Mesodermal cell (in vitro differentiated cells): ENCODE measurements at regions not wholly inside any gene's neighbourhood (a gene's known extent, or its start where the extent isn't known, plus 50 kb on each side); places are given as distances from the start of the nearest gene placed in this dataset.
"Not testable (repeated sequence)": the region's sequence is repeated elsewhere in the genome, so short reads cannot be mapped to it uniquely, and the experiment has no call there.

Experiments used
- H3K27ac ChIP-seq: 2 replicates; pipeline ENCODE4 v1.7.0; 2013; ENCODE audit warnings: mild to moderate bottlenecking, low read depth, low read length, moderate library complexity; ENCODE audit not compliant: severe bottlenecking
- H3K36me3 ChIP-seq: 2 replicates; pipeline ENCODE4 v1.7.1; 2013; ENCODE audit warnings: mild to moderate bottlenecking, low read length, moderate library complexity; ENCODE audit not compliant: control insufficient read depth, insufficient read depth
- H3K4me1 ChIP-seq: one replicate; pipeline ENCODE4 v1.7.1; 2013; ENCODE audit warnings: mild to moderate bottlenecking, low read length; ENCODE audit not compliant: insufficient read depth, control insufficient read depth, poor library complexity, severe bottlenecking
- H3K4me3 ChIP-seq: 2 replicates; pipeline ENCODE4 v1.7.0; 2013; ENCODE audit warnings: low read length, control low read depth, mild to moderate bottlenecking; ENCODE audit not compliant: insufficient read depth, poor library complexity, severe bottlenecking; ENCODE audit errors: extremely low read depth
- H3K9me3 ChIP-seq: 2 replicates; pipeline ENCODE4 v1.7.1; 2013; ENCODE audit warnings: mild to moderate bottlenecking, low read length, moderate library complexity; ENCODE audit not compliant: control insufficient read depth
- WGBS, 2 experiments: methylation state at CpG; one replicate each; pipeline ENCODE4 v1.1.5; 2013; ENCODE audit warnings: missing lambda C conversion rate in 2 of 2; ENCODE audit not compliant: insufficient coverage in 2 of 2; 5-methylcytosine and 5-hydroxymethylcytosine counted together

DNA sequence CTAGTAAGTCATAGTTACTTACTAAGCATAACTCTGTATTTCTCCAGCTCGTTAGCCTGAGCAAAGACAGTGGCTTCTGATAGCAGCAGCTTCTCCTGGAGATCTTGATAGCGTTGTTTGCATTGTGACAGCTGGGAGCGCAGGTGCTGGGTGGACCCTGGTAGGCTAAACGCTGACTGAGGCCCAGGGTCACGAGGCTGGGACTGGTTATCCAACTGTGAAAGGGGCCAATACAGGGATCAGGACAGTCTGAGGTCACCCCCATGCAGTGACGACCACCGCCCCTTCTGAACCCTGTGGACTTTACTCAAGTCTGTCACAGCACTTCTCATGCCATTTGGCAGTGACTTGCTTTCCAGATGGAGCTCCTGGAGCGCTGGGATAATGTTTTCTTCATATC lies 104.4 kb downstream of the NBPF8 start:
- not testable (repeated sequence) for H3K27ac ChIP-seq, H3K4me3 ChIP-seq, H3K36me3 ChIP-seq, H3K4me1 ChIP-seq, H3K9me3 ChIP-seq
- no CpG with 5 or more reads among the region's 8 CpGs for WGBS, 2 experiments

DNA sequence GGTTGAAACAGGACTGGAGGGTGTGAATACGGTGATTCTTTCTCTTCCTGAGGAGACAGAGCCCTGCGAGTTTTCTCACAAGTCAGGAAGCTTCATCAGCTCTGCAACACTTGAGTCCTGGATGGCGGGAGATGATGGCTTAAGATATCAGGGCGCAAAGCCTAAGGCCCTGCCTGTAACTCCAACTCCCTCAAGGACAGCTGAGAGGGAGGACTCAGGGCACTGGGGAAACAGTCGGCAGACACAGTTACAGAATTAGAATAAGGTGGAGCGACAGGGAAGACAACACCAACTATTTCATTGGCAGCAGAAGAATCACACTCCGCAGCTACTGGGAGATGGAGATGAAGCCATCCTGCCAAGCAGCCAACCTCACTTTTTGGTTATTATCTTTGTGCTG lies 109.6 kb downstream of the NBPF8 start:
- H3K9me3 ChIP-seq, H3K27ac ChIP-seq, H3K36me3 ChIP-seq, H3K4me3 ChIP-seq, H3K4me1 ChIP-seq: not testable (repeated sequence)
- WGBS, 2 experiments = no CpG with 5 or more reads among the region's 7 CpGs

- H3K27ac ChIP-seq, H3K36me3 ChIP-seq, H3K9me3 ChIP-seq, H3K4me3 ChIP-seq, H3K4me1 ChIP-seq: not testable (repeated sequence)
- no CpG with 5 or more reads among the region's 3 CpGs for WGBS, 2 experiments
Observed at GRCh38 chr1:120525386-120525785, 110.6 kb downstream of the NBPF8 start.

DNA sequence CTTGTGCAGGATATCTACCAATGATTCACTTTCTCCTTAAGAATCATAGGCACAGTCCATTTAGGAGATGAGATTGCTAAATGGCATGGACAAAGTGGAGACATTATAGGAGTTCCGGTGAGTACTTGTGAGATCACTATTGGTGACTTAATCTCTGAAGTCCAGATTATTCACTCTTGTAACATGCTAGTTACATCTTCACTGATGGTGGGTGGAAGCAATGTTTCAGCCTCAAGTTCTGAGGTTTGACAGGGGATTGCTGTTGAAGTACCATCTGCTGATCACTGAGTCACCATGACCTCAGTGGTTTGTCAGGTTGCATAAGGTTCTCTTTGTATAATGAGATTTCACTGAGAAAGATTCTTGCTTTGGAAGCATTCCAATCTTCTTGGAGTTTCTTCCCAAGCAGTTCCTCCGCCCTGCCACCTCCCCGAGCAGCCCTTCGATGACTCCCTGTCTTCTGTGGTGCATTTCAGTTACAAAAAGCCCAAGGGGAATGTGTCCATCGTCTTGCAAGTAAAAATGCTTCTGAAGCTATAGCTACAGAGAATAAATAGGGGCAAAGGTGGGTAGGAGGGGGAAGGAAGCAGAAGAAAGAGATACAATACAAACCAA lies 114.7 kb downstream of the NBPF8 start:
- not testable (repeated sequence) for H3K27ac ChIP-seq, H3K4me1 ChIP-seq, H3K4me3 ChIP-seq, H3K36me3 ChIP-seq, H3K9me3 ChIP-seq
- 100% methylated on average over 3 of the region's 5 CpGs; no CpG with 5 or more reads in 1 of the 2 experiments for WGBS, 2 experiments

- not testable (repeated sequence) for H3K36me3 ChIP-seq, H3K27ac ChIP-seq, H3K9me3 ChIP-seq, H3K4me3 ChIP-seq, H3K4me1 ChIP-seq
- no CpG with 5 or more reads among the region's 3 CpGs for WGBS, 2 experiments
Observed at GRCh38 chr1:120531455-120531854, 116.6 kb downstream of the NBPF8 start.

DNA sequence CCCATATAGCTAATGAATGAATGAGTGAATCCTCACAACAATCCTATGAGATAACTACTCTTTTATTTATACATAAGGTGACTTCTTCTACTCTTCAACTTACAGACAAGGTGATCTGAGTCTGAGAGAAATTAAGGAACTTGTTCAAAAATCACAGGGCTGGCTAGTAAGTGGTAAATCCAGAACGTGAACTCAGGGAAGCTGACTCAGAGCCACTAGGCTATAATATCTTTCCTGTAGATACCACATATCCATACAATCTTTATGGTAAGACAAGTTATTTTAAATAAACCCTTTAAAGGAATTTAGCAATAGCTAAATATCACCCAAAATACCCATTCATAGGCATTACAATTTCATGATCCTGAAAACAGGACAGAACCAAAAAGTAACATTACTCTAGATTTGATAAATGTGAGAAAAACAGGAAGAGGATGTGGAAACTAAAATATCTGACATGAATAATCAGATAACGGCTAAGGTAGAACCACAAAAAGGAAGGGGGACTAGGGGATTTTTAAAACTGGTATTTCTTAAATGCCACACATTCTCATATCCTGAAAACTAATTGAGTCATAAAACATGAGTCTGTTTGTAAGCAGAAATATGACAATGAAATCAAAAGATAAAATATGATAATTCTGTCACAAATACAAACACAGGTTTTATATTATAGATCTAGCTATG lies 119.7 kb downstream of the NBPF8 start:
- WGBS, 2 experiments = no CpG with 5 or more reads among the region's 2 CpGs
- H3K4me1 ChIP-seq, H3K27ac ChIP-seq, H3K9me3 ChIP-seq, H3K36me3 ChIP-seq, H3K4me3 ChIP-seq: not testable (repeated sequence)

GRCh38 chr1:120535052-120535451 lies 120.2 kb downstream of the NBPF8 start:
- H3K4me3 ChIP-seq, H3K27ac ChIP-seq, H3K4me1 ChIP-seq, H3K36me3 ChIP-seq, H3K9me3 ChIP-seq: not testable (repeated sequence)
- whole genome bisulfite sequencing, 2 experiments = no CpG with 5 or more reads among the region's 1 CpG

DNA sequence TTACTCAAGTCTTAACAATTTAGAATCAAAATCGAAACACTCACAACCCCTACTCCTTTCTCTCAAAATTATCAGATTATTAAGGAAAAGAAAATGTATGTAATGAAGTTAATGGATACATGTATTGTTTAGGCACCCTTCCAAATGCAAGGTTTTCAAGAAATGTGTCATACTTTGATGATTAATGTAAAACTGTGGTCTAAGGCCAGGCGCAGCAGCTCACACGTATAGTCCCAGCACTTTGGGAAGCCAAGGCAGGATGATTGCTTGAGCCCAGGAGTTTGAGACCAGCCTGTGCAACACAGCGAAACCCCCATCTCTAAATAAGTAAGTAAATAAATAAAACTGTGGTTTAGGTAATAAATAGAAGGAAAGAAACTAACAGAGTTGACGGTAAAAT lies 126.6 kb downstream of the NBPF8 start:
- not testable (repeated sequence) for H3K36me3 ChIP-seq, H3K27ac ChIP-seq, H3K9me3 ChIP-seq, H3K4me3 ChIP-seq, H3K4me1 ChIP-seq
- no CpG with 5 or more reads among the region's 5 CpGs for WGBS, 2 experiments

GRCh38 chr1:120542365-120542764 lies 127.5 kb downstream of the NBPF8 start:
- not testable (repeated sequence) for H3K4me1 ChIP-seq, H3K9me3 ChIP-seq, H3K27ac ChIP-seq, H3K36me3 ChIP-seq, H3K4me3 ChIP-seq
- WGBS, 2 experiments = no CpG with 5 or more reads among the region's 2 CpGs

DNA sequence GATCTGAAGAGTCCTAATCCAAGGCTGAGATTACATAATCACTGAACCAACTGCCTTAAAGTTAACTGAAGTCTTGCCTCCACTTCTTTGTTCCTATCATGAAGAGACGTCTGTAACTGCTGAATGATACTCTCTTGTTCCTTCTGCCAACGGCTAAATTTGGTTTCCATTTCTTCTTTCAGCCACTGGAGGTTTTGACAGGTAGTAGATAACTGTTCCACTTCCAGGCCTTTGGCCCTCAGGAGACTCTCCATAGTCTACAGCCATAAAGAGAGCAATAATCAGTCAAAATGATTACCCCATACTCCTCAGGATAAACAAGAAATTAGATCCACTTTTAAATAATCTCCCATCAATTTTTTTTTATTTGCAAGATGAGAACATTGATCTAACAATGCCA lies 128.1 kb downstream of the NBPF8 start:
- H3K36me3 ChIP-seq, H3K4me3 ChIP-seq, H3K4me1 ChIP-seq, H3K27ac ChIP-seq, H3K9me3 ChIP-seq: not testable (repeated sequence)
- WGBS, 2 experiments = no CpG with 5 or more reads among the region's 2 CpGs

GRCh38 chr1:120544434-120544833 lies 129.6 kb downstream of the NBPF8 start:
- H3K9me3 ChIP-seq, H3K36me3 ChIP-seq, H3K27ac ChIP-seq, H3K4me3 ChIP-seq, H3K4me1 ChIP-seq: not testable (repeated sequence)
- WGBS, 2 experiments = 50% methylated on average over 1 of the region's 2 CpGs; no CpG with 5 or more reads in 1 of the 2 experiments
